22Rv1 (cell line): ENCODE measurements at regions not wholly inside any gene's neighbourhood (a gene's known extent, or its start where the extent isn't known, plus 50 kb on each side); places are given as distances from the start of the nearest gene placed in this dataset.

Source experiments
- H3K27ac ChIP-seq: fragments of 450-650 bp; 2 replicates; pipeline ENCODE4 v1.5.1; 2017
- ZFX ChIP-seq: fragments of 450-650 bp; IDR thresholded peaks from 2 replicates; pipeline ENCODE4 v1.6.1; 2017; ENCODE audit warnings: antibody characterized with exemption, borderline replicate concordance
- TF ChIP-seq, protein P1 (sequence below): fragments of 450-650 bp; IDR thresholded peaks from 2 replicates; pipeline ENCODE4 v1.5.1; 2017; ENCODE audit warnings: mild to moderate bottlenecking

DNA sequence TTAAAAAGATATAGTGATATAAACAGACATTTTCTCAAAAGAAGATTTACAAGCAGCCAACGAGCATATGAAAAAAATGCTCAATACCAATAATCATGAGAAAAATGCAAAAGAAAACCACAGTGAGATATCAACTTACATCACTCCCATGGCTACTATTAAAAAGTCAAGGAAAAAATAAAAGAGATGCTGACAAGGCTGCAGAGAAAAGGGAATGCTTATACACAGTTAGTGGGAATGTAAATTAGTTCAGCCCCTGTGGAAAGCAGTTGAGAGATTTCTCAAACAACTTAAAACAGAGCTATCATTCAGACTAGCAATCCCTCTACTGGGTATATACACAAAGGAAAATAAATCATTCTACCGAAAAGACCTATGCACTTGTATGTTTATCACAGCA, 97.1 kb upstream of the CARD18 start:
- no peak for TF ChIP-seq ZFX
- TF ChIP-seq, protein P1, sequence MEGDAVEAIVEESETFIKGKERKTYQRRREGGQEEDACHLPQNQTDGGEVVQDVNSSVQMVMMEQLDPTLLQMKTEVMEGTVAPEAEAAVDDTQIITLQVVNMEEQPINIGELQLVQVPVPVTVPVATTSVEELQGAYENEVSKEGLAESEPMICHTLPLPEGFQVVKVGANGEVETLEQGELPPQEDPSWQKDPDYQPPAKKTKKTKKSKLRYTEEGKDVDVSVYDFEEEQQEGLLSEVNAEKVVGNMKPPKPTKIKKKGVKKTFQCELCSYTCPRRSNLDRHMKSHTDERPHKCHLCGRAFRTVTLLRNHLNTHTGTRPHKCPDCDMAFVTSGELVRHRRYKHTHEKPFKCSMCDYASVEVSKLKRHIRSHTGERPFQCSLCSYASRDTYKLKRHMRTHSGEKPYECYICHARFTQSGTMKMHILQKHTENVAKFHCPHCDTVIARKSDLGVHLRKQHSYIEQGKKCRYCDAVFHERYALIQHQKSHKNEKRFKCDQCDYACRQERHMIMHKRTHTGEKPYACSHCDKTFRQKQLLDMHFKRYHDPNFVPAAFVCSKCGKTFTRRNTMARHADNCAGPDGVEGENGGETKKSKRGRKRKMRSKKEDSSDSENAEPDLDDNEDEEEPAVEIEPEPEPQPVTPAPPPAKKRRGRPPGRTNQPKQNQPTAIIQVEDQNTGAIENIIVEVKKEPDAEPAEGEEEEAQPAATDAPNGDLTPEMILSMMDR = no peak
- H3K27ac ChIP-seq = no peak overlapping the region

DNA sequence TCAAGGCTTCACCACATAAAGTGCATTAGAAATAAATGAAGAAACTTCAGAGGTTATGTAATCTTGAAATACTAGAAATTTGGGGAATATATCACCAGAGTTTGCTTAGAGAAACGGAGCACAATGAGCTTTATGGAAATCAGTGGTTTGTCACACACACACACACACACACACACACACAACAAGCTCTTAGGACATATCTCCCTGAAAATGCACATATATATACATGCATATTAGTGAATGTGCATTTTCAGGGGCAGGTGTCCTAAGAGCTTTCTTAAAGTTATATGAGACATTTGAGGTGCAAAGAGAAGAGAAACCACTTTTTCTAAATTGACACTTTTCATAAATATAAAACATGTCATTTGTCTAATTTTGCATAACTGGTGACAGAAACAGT, 93.7 kb upstream of the CARD18 start:
- TF ChIP-seq ZFX = no peak
- TF ChIP-seq, protein P1 = no peak
- no peak overlapping the region for H3K27ac ChIP-seq

DNA sequence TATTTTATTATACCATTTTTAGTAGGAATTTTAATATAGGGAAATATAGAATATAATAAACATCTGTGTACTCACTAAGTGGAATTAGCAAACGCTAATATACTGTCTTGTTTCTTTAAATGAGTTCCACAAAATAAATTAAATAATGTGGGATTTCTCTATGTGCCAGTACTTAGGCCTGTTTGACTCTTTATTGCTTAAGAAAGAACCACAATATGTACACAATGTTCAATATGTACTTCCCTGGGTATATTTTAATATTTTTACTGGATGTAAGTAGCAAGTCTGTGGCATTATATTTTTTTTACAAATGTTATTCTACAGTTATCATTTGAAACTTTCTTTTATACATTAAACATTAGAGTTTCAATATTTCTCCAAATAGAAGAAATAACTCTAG, 92.5 kb upstream of the CARD18 start:
- TF ChIP-seq ZFX = no peak
- TF ChIP-seq, protein P1 = no peak
- no peak overlapping the region for H3K27ac ChIP-seq

DNA sequence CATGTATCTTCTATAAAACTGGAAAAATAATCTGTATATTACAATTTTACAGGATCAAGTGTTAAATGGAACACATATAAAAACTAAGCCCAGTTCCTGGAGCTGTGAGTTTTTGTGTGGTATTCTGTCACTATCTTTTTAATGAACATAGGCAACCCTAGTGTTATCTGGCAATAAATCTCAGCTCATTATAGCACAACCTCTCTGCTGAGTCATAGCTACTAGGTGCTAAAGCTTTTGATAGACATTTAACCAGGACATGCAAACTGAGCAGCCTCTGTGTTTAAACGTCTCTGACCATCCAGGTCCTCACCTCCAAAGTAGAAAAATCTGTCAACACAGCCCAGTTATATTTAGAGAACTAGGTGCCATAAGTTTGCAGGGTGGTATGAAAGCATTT, 91.0 kb upstream of the CARD18 start:
- TF ChIP-seq ZFX = no peak
- TF ChIP-seq, protein P1 = no peak
- H3K27ac ChIP-seq = no peak overlapping the region

DNA sequence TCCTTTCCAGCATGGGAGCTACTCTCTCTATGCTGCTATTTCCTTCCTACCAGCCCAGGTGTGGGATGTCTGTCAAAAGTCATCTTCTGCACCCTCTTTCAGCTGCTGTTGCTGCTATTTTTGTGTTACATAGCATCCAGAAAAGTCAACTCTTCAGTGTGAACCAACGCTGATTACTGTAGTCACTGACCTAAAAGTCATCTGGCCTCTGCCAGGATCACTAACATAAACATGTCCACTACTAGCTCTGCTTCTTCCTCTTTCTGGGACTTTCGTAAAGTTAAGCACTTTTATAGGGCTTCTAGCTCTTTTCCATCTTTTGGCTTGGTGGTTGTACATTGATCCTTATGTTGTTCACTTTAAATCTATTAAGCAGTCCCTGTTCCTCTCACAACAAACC, 90.2 kb upstream of the CARD18 start:
- H3K27ac ChIP-seq = no peak overlapping the region
- TF ChIP-seq ZFX = no peak
- TF ChIP-seq, protein P1 = no peak

DNA sequence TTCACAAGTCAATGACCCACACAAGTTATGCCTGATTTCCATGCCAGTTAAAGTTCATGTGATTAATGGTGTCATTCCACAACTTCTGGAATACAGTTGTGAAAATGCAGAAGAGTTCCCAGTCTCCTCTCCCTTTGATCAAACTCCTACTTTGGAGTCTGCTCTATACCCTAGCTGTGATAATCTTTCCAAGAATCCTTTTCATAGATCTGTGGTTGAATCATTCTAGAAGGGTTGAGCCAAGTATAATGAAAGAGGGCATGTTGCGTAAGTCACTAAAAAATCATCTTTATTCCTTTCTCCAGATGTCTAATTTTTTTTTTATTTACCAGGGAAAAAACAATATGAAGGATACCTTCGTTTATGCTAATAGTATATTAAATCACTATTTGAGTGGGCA, 89.7 kb upstream of the CARD18 start:
- no peak overlapping the region for H3K27ac ChIP-seq
- TF ChIP-seq, protein P1 = no peak
- TF ChIP-seq ZFX = no peak

DNA sequence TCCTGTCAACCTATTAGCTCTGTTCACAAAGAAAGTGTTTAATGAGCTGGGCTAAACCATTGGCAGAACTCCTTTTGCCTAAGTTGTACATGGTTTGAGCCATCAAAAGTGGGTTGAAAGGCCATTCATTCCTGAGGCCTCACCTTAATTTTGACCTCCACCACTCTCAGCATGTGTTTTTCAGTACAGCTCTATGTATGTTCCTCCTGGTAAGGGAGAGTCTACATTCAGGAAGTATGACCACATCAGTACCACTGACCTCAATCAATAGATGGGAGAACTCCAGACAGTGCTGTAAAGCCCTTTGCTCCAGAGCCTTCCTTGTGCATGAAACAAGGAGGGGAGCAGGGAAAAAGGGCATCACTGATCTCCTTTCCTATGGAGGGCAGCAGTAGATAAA, 87.8 kb upstream of the CARD18 start:
- H3K27ac ChIP-seq = no peak overlapping the region
- TF ChIP-seq ZFX = no peak
- TF ChIP-seq, protein P1 = no peak
